Esophagus muscularis mucosa (tissue), 4 donors: ENCODE measurements at regions not wholly inside any gene's neighbourhood (a gene's known extent, or its start where the extent isn't known, plus 50 kb on each side); places are given as distances from the start of the nearest gene placed in this dataset.

Experiments used
- DNase-seq: peaks from one replicate; pipeline ENCODE4 v3.0.0-alpha.2; 2017; ENCODE audit errors: extremely low spot score
- H3K27ac ChIP-seq, 4 donors: fragments of 200-600 bp; sonication (generic); replicated peaks in 1 of 4; 1 replicate in 3 of 4; 2 replicates in 1 of 4; pipeline ENCODE4 v1.5.1; 2016 to 2019; ENCODE audit warnings: mild to moderate bottlenecking in 1 of 4
- H3K27me3 ChIP-seq, 4 donors: fragments of 200-600 bp; sonication (generic); one replicate each; pipeline versions ENCODE4 v1.5.1 to v1.6.0; 2016 to 2019
- H3K36me3 ChIP-seq, 4 donors: fragments of 200-600 bp; sonication (generic); one replicate each; pipeline ENCODE4 v1.5.1; 2016 to 2019
- H3K4me1 ChIP-seq, 4 donors: fragments of 200-600 bp; sonication (generic); one replicate each; pipeline ENCODE4 v1.5.1; 2016 to 2019
- H3K4me3 ChIP-seq, 4 donors: fragments of 200-600 bp; sonication (generic); 1 replicate in 2 of 4; 2 replicates in 2 of 4; pipeline ENCODE4 v1.5.1; 2016 to 2019; ENCODE audit warnings: mild to moderate bottlenecking in 4 of 4, moderate library complexity in 1 of 4
- H3K9me3 ChIP-seq, 4 donors: fragments of 200-600 bp; sonication (generic); 1 replicate in 3 of 4; 2 replicates in 1 of 4; pipeline ENCODE4 v1.5.1; 2016 to 2019
- EP300 ChIP-seq: sonication (generic); formaldehyde crosslinking; IDR thresholded peaks from one replicate; pipeline ENCODE4 v1.6.1; 2017; ENCODE audit warnings: antibody characterized with exemption
- POLR2A ChIP-seq: fragments of 450-650 bp; IDR thresholded peaks from one replicate; pipeline ENCODE4 v1.6.1; 2017; ENCODE audit warnings: antibody characterized with exemption, moderate library complexity, mild to moderate bottlenecking, low read depth
- POLR2AphosphoS5 ChIP-seq, 2 donors: sonication (generic); formaldehyde crosslinking; IDR thresholded peaks; one replicate each; pipeline ENCODE4 v1.6.1; 2017; ENCODE audit warnings: antibody characterized with exemption in 2 of 2
- WGBS: methylation state at CpG from one replicate; pipeline ENCODE4 v1.1.5; 2018; 5-methylcytosine and 5-hydroxymethylcytosine counted together
- intact Hi-C: fragments of 100-400 bp; cut with DNase I; formaldehyde crosslinking; loops from one replicate; pipeline ENCODE4 v1.15.1; 2023
- TF ChIP-seq, protein P1 (sequence below), 3 experiments: fragments of 200-600 bp in 2 of 3; fragments of 450-650 bp in 1 of 3; sonication (generic) in 2 of 3; IDR thresholded peaks; one replicate each; pipeline ENCODE4 v1.5.1; 2017 to 2019; ENCODE audit warnings: antibody characterized with exemption in 3 of 3, mild to moderate bottlenecking in 2 of 3, moderate library complexity in 1 of 3

DNA sequence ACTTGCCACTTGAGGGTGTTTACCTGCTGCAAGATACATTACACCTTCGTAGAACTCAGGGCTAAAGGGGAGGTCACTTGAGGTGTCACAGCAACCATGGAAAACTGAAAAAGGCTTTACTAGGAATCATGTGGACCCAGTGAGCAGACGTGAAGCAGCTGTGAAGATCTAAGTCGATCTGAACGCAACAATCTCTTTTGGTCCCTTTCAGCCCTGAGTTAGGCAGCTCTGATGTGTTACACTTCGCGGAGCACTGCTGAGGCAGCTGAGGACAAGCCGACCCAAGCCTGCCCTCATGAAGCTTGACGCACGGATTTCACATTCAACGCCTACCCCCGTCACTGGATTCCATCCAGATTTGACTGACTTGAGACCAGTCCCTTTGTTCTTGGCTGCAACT lies 75.8 kb upstream of the NPAS2 start:
- WGBS, result 82% methylated on average over 11 of the region's 11 CpGs
- Histone ChIP-seq H3K9me3 (no peaks in the 10 kb centered on the region), H3K4me3 (no peak overlapping the region), H3K27ac (no peak overlapping the region), H3K4me1 (peaks cover 0 to 22% (median 17%) of the 10 kb centered on the region in 4 donors), H3K27me3 (no peaks in the 10 kb centered on the region), H3K36me3 (no peaks in the 10 kb centered on the region)
- no peak for DNase-seq
- TF ChIP-seq POLR2A, result no peak
- TF ChIP-seq POLR2AphosphoS5 (IDR thresholded peaks at IDR 0.05), result no peak
- TF ChIP-seq EP300, result no peak
- TF ChIP-seq, protein P1, sequence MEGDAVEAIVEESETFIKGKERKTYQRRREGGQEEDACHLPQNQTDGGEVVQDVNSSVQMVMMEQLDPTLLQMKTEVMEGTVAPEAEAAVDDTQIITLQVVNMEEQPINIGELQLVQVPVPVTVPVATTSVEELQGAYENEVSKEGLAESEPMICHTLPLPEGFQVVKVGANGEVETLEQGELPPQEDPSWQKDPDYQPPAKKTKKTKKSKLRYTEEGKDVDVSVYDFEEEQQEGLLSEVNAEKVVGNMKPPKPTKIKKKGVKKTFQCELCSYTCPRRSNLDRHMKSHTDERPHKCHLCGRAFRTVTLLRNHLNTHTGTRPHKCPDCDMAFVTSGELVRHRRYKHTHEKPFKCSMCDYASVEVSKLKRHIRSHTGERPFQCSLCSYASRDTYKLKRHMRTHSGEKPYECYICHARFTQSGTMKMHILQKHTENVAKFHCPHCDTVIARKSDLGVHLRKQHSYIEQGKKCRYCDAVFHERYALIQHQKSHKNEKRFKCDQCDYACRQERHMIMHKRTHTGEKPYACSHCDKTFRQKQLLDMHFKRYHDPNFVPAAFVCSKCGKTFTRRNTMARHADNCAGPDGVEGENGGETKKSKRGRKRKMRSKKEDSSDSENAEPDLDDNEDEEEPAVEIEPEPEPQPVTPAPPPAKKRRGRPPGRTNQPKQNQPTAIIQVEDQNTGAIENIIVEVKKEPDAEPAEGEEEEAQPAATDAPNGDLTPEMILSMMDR (IDR thresholded peaks at IDR 0.05), result no peak
- intact Hi-C loops, result loop anchor here (5.0 kb wide), 1 partner anchor 78 kb away; the partner anchor contains the start of gene NPAS2

GRCh38 chr2:100744589-100744988 lies 75.3 kb upstream of the NPAS2 start:
- TF ChIP-seq POLR2AphosphoS5 (IDR thresholded peaks at IDR 0.05) (no peak), EP300 (no peak), POLR2A (no peak)
- TF ChIP-seq, protein P1 (IDR thresholded peaks at IDR 0.05), result no peak
- WGBS, result 82% methylated on average over 5 of the region's 5 CpGs
- H3K27ac ChIP-seq, result no peak overlapping the region
- DNase-seq, result peak; percentile 66
- H3K4me1 ChIP-seq, result peaks cover 0 to 22% (median 17%) of the 10 kb centered on the region in 4 donors
- no peaks in the 10 kb centered on the region for H3K9me3 ChIP-seq
- H3K4me3 ChIP-seq, result no peak overlapping the region
- H3K36me3 ChIP-seq, result no peaks in the 10 kb centered on the region
- H3K27me3 ChIP-seq, result no peaks in the 10 kb centered on the region
- intact Hi-C loops, result loop anchor here (5.0 kb wide), 1 partner anchor 78 kb away; the partner anchor contains the start of gene NPAS2

DNA sequence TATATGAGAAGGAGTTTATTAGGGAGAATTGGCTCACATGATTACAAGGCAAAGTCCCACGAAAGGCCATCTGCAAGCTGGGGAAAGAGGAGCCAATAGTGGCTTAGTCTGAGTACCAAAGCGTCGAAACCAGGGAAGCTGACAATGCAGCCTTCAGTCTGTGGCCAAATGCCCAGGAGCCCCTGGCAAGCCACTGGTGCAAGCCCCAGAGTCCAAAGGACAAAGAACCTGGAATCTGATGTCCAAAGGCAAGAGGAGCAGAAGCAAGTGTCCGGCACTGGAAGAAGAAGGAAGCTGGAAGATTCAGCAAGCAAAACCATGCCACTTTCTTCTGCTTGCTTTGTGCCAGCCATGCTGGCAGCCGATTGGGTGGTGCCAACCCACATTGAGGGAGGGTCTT lies 74.3 kb upstream of the NPAS2 start:
- no peak overlapping the region for H3K27ac ChIP-seq
- peaks cover 0 to 22% (median 17%) of the 10 kb centered on the region in 4 donors for H3K4me1 ChIP-seq
- no peaks in the 10 kb centered on the region for H3K36me3 ChIP-seq
- intact Hi-C loops, result no loop called here
- TF ChIP-seq, protein P1 (IDR thresholded peaks at IDR 0.05), result no peak
- TF ChIP-seq EP300 (no peak), POLR2A (no peak), POLR2AphosphoS5 (IDR thresholded peaks at IDR 0.05) (no peak)
- H3K27me3 ChIP-seq, result no peaks in the 10 kb centered on the region
- H3K4me3 ChIP-seq, result no peak overlapping the region
- 94% methylated on average over 5 of the region's 5 CpGs for WGBS
- H3K9me3 ChIP-seq, result no peaks in the 10 kb centered on the region
- DNase-seq, result no peak

DNA sequence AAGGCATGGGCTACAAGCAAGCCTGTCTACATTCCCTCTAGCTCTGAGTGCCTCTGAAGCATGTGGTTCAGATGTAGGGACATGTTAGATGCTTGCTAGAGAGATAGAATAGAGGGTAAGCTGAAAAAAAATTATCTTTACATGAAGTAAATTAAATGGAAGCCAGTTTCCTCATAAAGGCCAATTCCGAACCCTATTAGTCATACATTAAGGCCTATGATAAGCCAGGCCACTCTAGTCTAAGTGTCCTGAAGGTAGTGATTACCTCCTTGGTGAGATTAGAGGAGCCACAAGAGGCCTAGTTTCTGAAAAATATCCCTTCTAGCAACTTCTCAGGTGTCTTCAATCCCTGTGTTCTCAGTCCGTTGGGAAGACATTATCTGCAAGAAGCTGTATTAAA lies 72.4 kb upstream of the NPAS2 start:
- Histone ChIP-seq H3K4me1 (peaks cover 8 to 23% (median 16%) of the 10 kb centered on the region in 4 donors), H3K27me3 (no peaks in the 10 kb centered on the region), H3K4me3 (no peak overlapping the region), H3K9me3 (no peaks in the 10 kb centered on the region), H3K27ac (no peak overlapping the region), H3K36me3 (no peaks in the 10 kb centered on the region)
- DNase-seq, result no peak
- TF ChIP-seq, protein P1 (IDR thresholded peaks at IDR 0.05), result no peak
- intact Hi-C loops, result no loop called here
- 75% methylated on average over 2 of the region's 2 CpGs for WGBS

- no peak for DNase-seq
- H3K9me3 ChIP-seq, result no peaks in the 10 kb centered on the region
- H3K4me1 ChIP-seq, result peaks cover 12 to 22% (median 15%) of the 10 kb centered on the region in 4 donors
- H3K4me3 ChIP-seq, result no peak overlapping the region
- H3K27me3 ChIP-seq, result no peaks in the 10 kb centered on the region
- H3K27ac ChIP-seq, result no peak overlapping the region
- 69% methylated on average over 3 of the region's 5 CpGs for WGBS
- TF ChIP-seq, protein P1 (IDR thresholded peaks at IDR 0.05), result no peak
- no peak for TF ChIP-seq POLR2A
- TF ChIP-seq POLR2AphosphoS5 (IDR thresholded peaks at IDR 0.05), result no peak
- TF ChIP-seq EP300, result no peak
- H3K36me3 ChIP-seq, result no peaks in the 10 kb centered on the region
- intact Hi-C loops, result no loop called here
These were observed 71.8 kb upstream of the NPAS2 start for GRCh38 chr2:100747996-100748615.
